ENCODE measurements at regions not wholly inside any gene's neighbourhood (a gene's known extent, or its start where the extent isn't known, plus 50 kb on each side); places are given as distances from the start of the nearest gene placed in this dataset.

DNA sequence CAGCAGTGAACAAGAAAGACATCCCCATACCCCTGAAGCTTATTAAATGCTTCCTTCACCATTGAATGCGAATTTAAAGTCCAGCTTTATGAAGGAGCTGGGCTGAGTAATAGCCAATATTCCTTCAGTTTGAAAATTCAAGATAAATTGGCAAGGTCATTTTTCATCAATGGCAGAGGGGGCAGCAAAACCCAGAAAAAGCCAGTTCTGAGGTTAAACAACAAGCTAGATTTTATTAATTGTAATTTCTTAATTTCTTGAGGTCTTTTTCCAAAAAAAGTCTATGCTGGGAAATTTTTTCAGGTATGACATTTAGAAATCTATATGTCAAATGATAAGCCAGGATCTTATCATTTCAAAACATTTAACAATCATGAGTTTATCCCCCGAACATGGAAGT lies 808.9 kb downstream of the RPA4 start:
- intact Hi-C loops (cut with micrococcal nuclease) (no loop called here), in situ Hi-C loops (cut with MboI) (no loop called here)
- no peaks in the 10 kb centered on the region for H4K20me1 ChIP-seq (replicated peaks; ENCODE audit: control insufficient read depth, insufficient read depth, low read length)
- no peaks in the 10 kb centered on the region for H3K9me1 ChIP-seq (ENCODE audit: control insufficient read depth, insufficient read depth, low read length)
- H3K9me3 ChIP-seq (replicated peaks; ENCODE audit: control insufficient read depth, insufficient read depth, low read depth, low read length): no peaks in the 10 kb centered on the region
- POLR2A ChIA-PET: no interaction called here
- TF ChIP-seq MTA2 (IDR thresholded peaks at IDR 0.05; ENCODE audit: low read depth) (no peak), MBD2 (IDR thresholded peaks at IDR 0.05; ENCODE audit: borderline replicate concordance, low read depth) (no peak), SNRNP70 (optimal IDR thresholded peaks at IDR 0.05; ENCODE audit: low read depth, low read length) (no peak)
- TF ChIP-seq, protein P1, sequence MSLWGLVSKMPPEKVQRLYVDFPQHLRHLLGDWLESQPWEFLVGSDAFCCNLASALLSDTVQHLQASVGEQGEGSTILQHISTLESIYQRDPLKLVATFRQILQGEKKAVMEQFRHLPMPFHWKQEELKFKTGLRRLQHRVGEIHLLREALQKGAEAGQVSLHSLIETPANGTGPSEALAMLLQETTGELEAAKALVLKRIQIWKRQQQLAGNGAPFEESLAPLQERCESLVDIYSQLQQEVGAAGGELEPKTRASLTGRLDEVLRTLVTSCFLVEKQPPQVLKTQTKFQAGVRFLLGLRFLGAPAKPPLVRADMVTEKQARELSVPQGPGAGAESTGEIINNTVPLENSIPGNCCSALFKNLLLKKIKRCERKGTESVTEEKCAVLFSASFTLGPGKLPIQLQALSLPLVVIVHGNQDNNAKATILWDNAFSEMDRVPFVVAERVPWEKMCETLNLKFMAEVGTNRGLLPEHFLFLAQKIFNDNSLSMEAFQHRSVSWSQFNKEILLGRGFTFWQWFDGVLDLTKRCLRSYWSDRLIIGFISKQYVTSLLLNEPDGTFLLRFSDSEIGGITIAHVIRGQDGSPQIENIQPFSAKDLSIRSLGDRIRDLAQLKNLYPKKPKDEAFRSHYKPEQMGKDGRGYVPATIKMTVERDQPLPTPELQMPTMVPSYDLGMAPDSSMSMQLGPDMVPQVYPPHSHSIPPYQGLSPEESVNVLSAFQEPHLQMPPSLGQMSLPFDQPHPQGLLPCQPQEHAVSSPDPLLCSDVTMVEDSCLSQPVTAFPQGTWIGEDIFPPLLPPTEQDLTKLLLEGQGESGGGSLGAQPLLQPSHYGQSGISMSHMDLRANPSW (CRISPR knock-in tag; IDR thresholded peaks at IDR 0.05): no peak
- TF ChIP-seq, protein P2, sequence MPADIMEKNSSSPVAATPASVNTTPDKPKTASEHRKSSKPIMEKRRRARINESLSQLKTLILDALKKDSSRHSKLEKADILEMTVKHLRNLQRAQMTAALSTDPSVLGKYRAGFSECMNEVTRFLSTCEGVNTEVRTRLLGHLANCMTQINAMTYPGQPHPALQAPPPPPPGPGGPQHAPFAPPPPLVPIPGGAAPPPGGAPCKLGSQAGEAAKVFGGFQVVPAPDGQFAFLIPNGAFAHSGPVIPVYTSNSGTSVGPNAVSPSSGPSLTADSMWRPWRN (IDR thresholded peaks at IDR 0.05; ENCODE audit: low read depth): no peak
- 6% methylated on average over 2 of the region's 2 CpGs for WGBS (ENCODE audit: insufficient coverage, low coverage, missing lambda C conversion rate)
- ATAC-seq (no peak), DNase-seq (ENCODE audit: extremely low read depth in 1 of 4, low spot score in 3 of 4) (no peak), FAIRE-seq (no peak)
- H3K4me1 ChIP-seq (replicated peaks in 1 of 2; ENCODE audit: control insufficient read depth in 2 of 2, insufficient read depth in 2 of 2, low read length in 2 of 2): no peaks in the 10 kb centered on the region
- H3K79me2 ChIP-seq (ENCODE audit: control insufficient read depth, insufficient read depth, low read length): no peaks in the 10 kb centered on the region
- no peak overlapping the region for H3K4me2 ChIP-seq (ENCODE audit: insufficient read depth, low read length)
- H2AFZ ChIP-seq (ENCODE audit: low read depth, low read length): no peak overlapping the region
- no peaks in the 10 kb centered on the region for H3K27me3 ChIP-seq (ENCODE audit: control insufficient read depth in 2 of 2, insufficient read depth in 2 of 2, low read length in 2 of 2)
- CTCF ChIA-PET (ENCODE audit: low intra/inter-chr PET ratio): no interaction called here
- BruUV-seq (replicated peaks): no TSS peak
- no peaks in the 10 kb centered on the region for H3K36me3 ChIP-seq (ENCODE audit: control insufficient read depth, insufficient read depth, low read length)
- no peak overlapping the region for H3K27ac ChIP-seq (ENCODE audit: extremely low read depth, low read depth, low read length)
- H3K4me3 ChIP-seq: no peak overlapping the region
- H3K9ac ChIP-seq (ENCODE audit: insufficient read depth in 1 of 2, low read depth in 2 of 2, low read length in 2 of 2): no peak overlapping the region
